HG02840 (cell line): ENCODE measurements at regions not wholly inside any gene's neighbourhood (a gene's known extent, or its start where the extent isn't known, plus 50 kb on each side); places are given as distances from the start of the nearest gene placed in this dataset.
"Not testable (repeated sequence)": the region's sequence is repeated elsewhere in the genome, so short reads cannot be mapped to it uniquely, and the experiment has no call there.

Experiments used
- ATAC-seq: cut with Tn5 transposase; IDR thresholded peaks from one replicate; pipeline ENCODE4 v1.9.1; 2021; ENCODE audit warnings: mild to moderate bottlenecking, moderate library complexity, moderate number of reproducible peaks; ENCODE audit not compliant: unreplicated experiment, low FRiP score

GRCh38 chr13:83166550-83166949, 715.7 kb downstream of the SLITRK1 start:
- ATAC-seq, result no peak

- ATAC-seq, result no peak
Measured at GRCh38 chr13:83162493-83162892, 719.8 kb downstream of the SLITRK1 start.

GRCh38 chr13:83153848-83154247, 728.4 kb downstream of the SLITRK1 start:
- ATAC-seq, result no peak

GRCh38 chr13:83151308-83151660, 731.0 kb downstream of the SLITRK1 start:
- no peak for ATAC-seq

- ATAC-seq, result no peak
Measured at GRCh38 chr13:83150616-83151307, 731.5 kb downstream of the SLITRK1 start.

- no peak for ATAC-seq
Measured at GRCh38 chr13:83136660-83137059, 745.6 kb downstream of the SLITRK1 start.

- no peak for ATAC-seq
Measured at GRCh38 chr13:83125791-83126190, 756.5 kb downstream of the SLITRK1 start.

GRCh38 chr13:83121896-83122295, 760.4 kb downstream of the SLITRK1 start:
- ATAC-seq, result no peak

- ATAC-seq, result no peak
Measured at GRCh38 chr13:83117046-83117445, 765.2 kb downstream of the SLITRK1 start.

- ATAC-seq, result not testable (repeated sequence)
Measured at GRCh38 chr13:83101574-83102247, 780.6 kb downstream of the SLITRK1 start.

GRCh38 chr13:83100237-83100636, 782.0 kb downstream of the SLITRK1 start:
- no peak for ATAC-seq

- no peak for ATAC-seq
Measured at GRCh38 chr13:83088858-83089257, 793.4 kb downstream of the SLITRK1 start.

- ATAC-seq, result no peak
Measured at GRCh38 chr13:83086948-83087347, 795.3 kb downstream of the SLITRK1 start.

- no peak for ATAC-seq
Measured at GRCh38 chr13:83086088-83086487, 796.2 kb downstream of the SLITRK1 start.

- no peak for ATAC-seq
Measured at GRCh38 chr13:83085186-83085900, 796.9 kb downstream of the SLITRK1 start.

GRCh38 chr13:83077499-83077898, 804.8 kb downstream of the SLITRK1 start:
- ATAC-seq, result no peak

- ATAC-seq, result not testable (repeated sequence)
Measured at GRCh38 chr13:83073930-83074329, 808.3 kb downstream of the SLITRK1 start.

- ATAC-seq, result no peak
Measured at GRCh38 chr13:83065108-83065507, 817.2 kb downstream of the SLITRK1 start.

- ATAC-seq, result no peak
Measured at GRCh38 chr13:83057119-83057518, 825.2 kb downstream of the SLITRK1 start.

- no peak for ATAC-seq
Measured at GRCh38 chr13:83056269-83056668, 826.0 kb downstream of the SLITRK1 start.

GRCh38 chr13:83048419-83048818, 833.9 kb downstream of the SLITRK1 start:
- ATAC-seq, result no peak
